ENCODE measurements at regions not wholly inside any gene's neighbourhood (a gene's known extent, or its start where the extent isn't known, plus 50 kb on each side); places are given as distances from the start of the nearest gene placed in this dataset.
"Not testable (repeated sequence)": the region's sequence is repeated elsewhere in the genome, so short reads cannot be mapped to it uniquely, and the experiment has no call there.

GRCh38 chr10:33899578-33900531, 565.4 kb upstream of the NRP1 start:
- peak; percentile 49 for DNase-seq (ENCODE audit: low read depth)

GRCh38 chr10:33897291-33897752, 562.9 kb upstream of the NRP1 start:
- DNase-seq (ENCODE audit: low read depth): no peak

- DNase-seq (ENCODE audit: low read depth): no peak
These were observed 559.0 kb upstream of the NRP1 start for GRCh38 chr10:33893506-33893905.

- no peak for DNase-seq (ENCODE audit: low read depth)
These were observed 554.9 kb upstream of the NRP1 start for GRCh38 chr10:33889371-33889770.

GRCh38 chr10:33887188-33887587, 552.7 kb upstream of the NRP1 start:
- DNase-seq (ENCODE audit: low read depth): no peak

- no peak for DNase-seq (ENCODE audit: low read depth)
These were observed 551.8 kb upstream of the NRP1 start for GRCh38 chr10:33886299-33886698.

GRCh38 chr10:33884604-33885003, 550.1 kb upstream of the NRP1 start:
- DNase-seq (ENCODE audit: low read depth): no peak

GRCh38 chr10:33883881-33884280, 549.4 kb upstream of the NRP1 start:
- DNase-seq (ENCODE audit: low read depth): no peak

GRCh38 chr10:33882996-33883395, 548.5 kb upstream of the NRP1 start:
- no peak for DNase-seq (ENCODE audit: low read depth)

GRCh38 chr10:33880291-33880690, 545.8 kb upstream of the NRP1 start:
- no peak for DNase-seq (ENCODE audit: low read depth)

- no peak for DNase-seq (ENCODE audit: low read depth)
These were observed 543.8 kb upstream of the NRP1 start for GRCh38 chr10:33878238-33878786.

GRCh38 chr10:33876584-33877400, 542.3 kb upstream of the NRP1 start:
- no peak for DNase-seq (ENCODE audit: low read depth)

GRCh38 chr10:33875924-33876583, 541.6 kb upstream of the NRP1 start:
- DNase-seq (ENCODE audit: low read depth): no peak

GRCh38 chr10:33871061-33871956, 536.8 kb upstream of the NRP1 start:
- DNase-seq (ENCODE audit: low read depth): no peak

- DNase-seq (ENCODE audit: low read depth): no peak
These were observed 535.0 kb upstream of the NRP1 start for GRCh38 chr10:33869481-33869880.

GRCh38 chr10:33869028-33869427, 534.6 kb upstream of the NRP1 start:
- DNase-seq (ENCODE audit: low read depth): no peak

GRCh38 chr10:33867199-33867789, 532.8 kb upstream of the NRP1 start:
- DNase-seq (ENCODE audit: low read depth): not testable (repeated sequence)

- DNase-seq (ENCODE audit: low read depth): no peak
These were observed 528.9 kb upstream of the NRP1 start for GRCh38 chr10:33863352-33863751.

- no peak for DNase-seq (ENCODE audit: low read depth)
These were observed 528.2 kb upstream of the NRP1 start for GRCh38 chr10:33862536-33863105.

- no peak for DNase-seq (ENCODE audit: low read depth)
These were observed 527.4 kb upstream of the NRP1 start for GRCh38 chr10:33861833-33862232.
